DOHH2 (cell line): ENCODE measurements at regions not wholly inside any gene's neighbourhood (a gene's known extent, or its start where the extent isn't known, plus 50 kb on each side); places are given as distances from the start of the nearest gene placed in this dataset.

Experiments
- H3F3A ChIP-seq: fragments of 200-600 bp; sonication (generic), shearing (Covaris generic); 2 replicates; pipeline ENCODE4 v1.6.0; 2016; ENCODE audit warnings: antibody characterized with exemption, mild to moderate bottlenecking; ENCODE audit not compliant: control insufficient read depth, insufficient read depth
- H3K27ac ChIP-seq: fragments of 200-600 bp; sonication (generic); 2 replicates; pipeline ENCODE4 v1.5.1; 2014; ENCODE audit warnings: low read depth, mild to moderate bottlenecking, low read length, moderate library complexity
- H3K27me3 ChIP-seq: fragments of 200-600 bp; sonication (generic); 2 replicates; pipeline ENCODE4 v1.6.1; 2014; ENCODE audit warnings: mild to moderate bottlenecking, low read length, mixed read lengths; ENCODE audit not compliant: control insufficient read depth
- H3K36me3 ChIP-seq: fragments of 200-600 bp; sonication (generic); 2 replicates; pipeline ENCODE4 v1.6.1; 2014; ENCODE audit warnings: mild to moderate bottlenecking, low read length, moderate library complexity, mixed read lengths; ENCODE audit not compliant: control insufficient read depth
- H3K4me1 ChIP-seq: fragments of 200-600 bp; sonication (generic); 2 replicates; pipeline ENCODE4 v1.6.1; 2014; ENCODE audit warnings: mild to moderate bottlenecking, low read length, mixed read lengths; ENCODE audit not compliant: control insufficient read depth
- H3K4me2 ChIP-seq: fragments of 200-600 bp; sonication (generic); 2 replicates; pipeline ENCODE4 v1.6.0; 2014; ENCODE audit warnings: mild to moderate bottlenecking, low read length, moderate library complexity
- H3K4me3 ChIP-seq: fragments of 200-600 bp; sonication (generic); 2 replicates; pipeline ENCODE4 v1.5.1; 2014; ENCODE audit warnings: mild to moderate bottlenecking, low read length, mixed read lengths
- H3K79me2 ChIP-seq: fragments of 200-600 bp; sonication (generic); 2 replicates; pipeline ENCODE4 v1.6.1; 2014; ENCODE audit warnings: mild to moderate bottlenecking, low read length, mixed read lengths; ENCODE audit not compliant: control insufficient read depth
- H3K9me2 ChIP-seq: fragments of 200-600 bp; sonication (generic); replicated peaks from 2 replicates; pipeline ENCODE4 v1.6.1; 2014; ENCODE audit warnings: mild to moderate bottlenecking, low read length, mixed read lengths; ENCODE audit not compliant: control insufficient read depth
- H3K9me3 ChIP-seq: fragments of 200-600 bp; sonication (generic); 2 replicates; pipeline ENCODE4 v1.6.1; 2014; ENCODE audit warnings: antibody characterized with exemption, low read length, mixed read lengths; ENCODE audit not compliant: control insufficient read depth, insufficient read depth
- H4K20me1 ChIP-seq: fragments of 200-600 bp; sonication (generic); 2 replicates; pipeline ENCODE4 v1.6.0; 2014; ENCODE audit warnings: low read depth, mild to moderate bottlenecking, antibody characterized with exemption, low read length, moderate library complexity; ENCODE audit not compliant: control insufficient read depth, insufficient read depth
- CTCF ChIP-seq: fragments of 200-600 bp; sonication (generic); IDR thresholded peaks from one replicate; pipeline ENCODE4 v1.5.1; 2014; ENCODE audit warnings: antibody characterized with exemption, mild to moderate bottlenecking, low read depth, low read length; ENCODE audit not compliant: poor library complexity, severe bottlenecking
- EZH2phosphoT487 ChIP-seq: fragments of 200-600 bp; sonication (generic); IDR thresholded peaks from 2 replicates; pipeline ENCODE4 v1.6.1; 2017; ENCODE audit warnings: borderline replicate concordance, mild to moderate bottlenecking, antibody characterized with exemption, low read length, moderate library complexity, mixed read lengths

- Histone ChIP-seq H4K20me1 (no peaks in the 10 kb centered on the region), H3K4me1 (no peaks in the 10 kb centered on the region), H3F3A (no peaks in the 10 kb centered on the region), H3K27me3 (no peaks in the 10 kb centered on the region), H3K9me2 (no peaks in the 10 kb centered on the region), H3K79me2 (no peaks in the 10 kb centered on the region), H3K4me3 (no peak overlapping the region), H3K4me2 (no peak overlapping the region), H3K36me3 (no peaks in the 10 kb centered on the region), H3K27ac (no peak overlapping the region), H3K9me3 (no peaks in the 10 kb centered on the region)
- TF ChIP-seq EZH2phosphoT487, result no peak
- TF ChIP-seq CTCF, result no peak
These were observed 94.2 kb downstream of the BTG1 start for GRCh38 chr12:92051441-92051840.

- Histone ChIP-seq H3K9me2 (no peaks in the 10 kb centered on the region), H3K9me3 (no peaks in the 10 kb centered on the region), H3K27me3 (no peaks in the 10 kb centered on the region), H3K4me2 (no peak overlapping the region), H3K36me3 (no peaks in the 10 kb centered on the region), H3K4me1 (no peaks in the 10 kb centered on the region), H3F3A (no peaks in the 10 kb centered on the region), H4K20me1 (no peaks in the 10 kb centered on the region), H3K27ac (no peak overlapping the region), H3K4me3 (no peak overlapping the region), H3K79me2 (no peaks in the 10 kb centered on the region)
- no peak for TF ChIP-seq CTCF
- TF ChIP-seq EZH2phosphoT487, result no peak
These were observed 96.2 kb downstream of the BTG1 start for GRCh38 chr12:92049403-92049802.

- no peaks in the 10 kb centered on the region for H3K9me2 ChIP-seq
- no peaks in the 10 kb centered on the region for H3K4me1 ChIP-seq
- no peaks in the 10 kb centered on the region for H3K27me3 ChIP-seq
- no peaks in the 10 kb centered on the region for H3K36me3 ChIP-seq
- TF ChIP-seq CTCF (no peak), EZH2phosphoT487 (no peak)
- H3K27ac ChIP-seq, result no peak overlapping the region
- no peak overlapping the region for H3K4me2 ChIP-seq
- H4K20me1 ChIP-seq, result no peaks in the 10 kb centered on the region
- no peaks in the 10 kb centered on the region for H3F3A ChIP-seq
- no peaks in the 10 kb centered on the region for H3K79me2 ChIP-seq
- no peaks in the 10 kb centered on the region for H3K9me3 ChIP-seq
- no peak overlapping the region for H3K4me3 ChIP-seq
These were observed 98.2 kb downstream of the BTG1 start for GRCh38 chr12:92047393-92047826.
